ENCODE measurements at regions not wholly inside any gene's neighbourhood (a gene's known extent, or its start where the extent isn't known, plus 50 kb on each side); places are given as distances from the start of the nearest gene placed in this dataset.

- no peak for TF ChIP-seq MAX (IDR thresholded peaks at IDR 0.05; ENCODE audit: insufficient read depth, insufficient read length)
- no peak for TF ChIP-seq MYC (IDR thresholded peaks at IDR 0.05; ENCODE audit: low read depth, low read length)
- no peak for TF ChIP-seq GATA2 (IDR thresholded peaks at IDR 0.05; ENCODE audit: insufficient read depth, insufficient read length, low read depth, low read length)
- TF ChIP-seq POLR2A (IDR thresholded peaks at IDR 0.05; ENCODE audit: low read depth, low read length): no peak
- no peak for TF ChIP-seq POLR2AphosphoS5 (IDR thresholded peaks at IDR 0.05; ENCODE audit: insufficient read depth, low read depth, low read length)
- POLR2A ChIA-PET: no interaction called here
- no peak for FAIRE-seq
- no peak overlapping the region for H3K4me2 ChIP-seq (ENCODE audit: insufficient read depth, low read length)
- H2AFZ ChIP-seq (ENCODE audit: low read depth, low read length): no peak overlapping the region
- intact Hi-C loops (cut with micrococcal nuclease) (no loop called here), dilution Hi-C loops (cut with MboI; ENCODE audit: extremely low pct_ligation_motif_present, low sequenced_read_pairs) (no loop called here)
- DNase-seq (ENCODE audit: low read depth, low spot score): no peak
- no peaks in the 10 kb centered on the region for H4K20me1 ChIP-seq (replicated peaks; ENCODE audit: control insufficient read depth, extremely low read depth, insufficient read depth, low read length)
- no peaks in the 10 kb centered on the region for H3K79me2 ChIP-seq (ENCODE audit: control insufficient read depth, insufficient read depth, low read length)
- CTCF ChIA-PET: no interaction called here
- H3K4me3 ChIP-seq (replicated peaks in 1 of 3; ENCODE audit: insufficient read depth in 1 of 3, low read depth in 1 of 3, low read length in 3 of 3): no peak overlapping the region
- H3K27me3 ChIP-seq (ENCODE audit: control insufficient read depth in 2 of 2, insufficient read depth in 2 of 2, low read length in 2 of 2): peaks cover 0 to 4% of the 10 kb centered on the region in 2 experiments
- no peaks in the 10 kb centered on the region for H3K9me1 ChIP-seq (replicated peaks; ENCODE audit: control insufficient read depth, extremely low read depth, insufficient read depth, low read length)
- H3K4me1 ChIP-seq (ENCODE audit: control insufficient read depth, extremely low read depth, insufficient read depth, low read length): no peaks in the 10 kb centered on the region
- BruUV-seq (replicated peaks): no TSS peak
- no peaks in the 10 kb centered on the region for H3K9me3 ChIP-seq (replicated peaks; ENCODE audit: control insufficient read depth, insufficient read depth, low read length)
- no peak overlapping the region for H3K27ac ChIP-seq (ENCODE audit: insufficient read depth, low read depth, low read length)
- H3K36me3 ChIP-seq (ENCODE audit: control insufficient read depth in 2 of 2, extremely low read depth in 1 of 2, insufficient read depth in 2 of 2, low read length in 2 of 2): no peaks in the 10 kb centered on the region
- H3K9ac ChIP-seq (replicated peaks; ENCODE audit: extremely low read depth, insufficient read depth, low read length): no peak overlapping the region
Measured at GRCh38 chr4:177159600-177159999, 150.1 kb upstream of the NEIL3 start.

GRCh38 chr4:177161781-177162180, 147.9 kb upstream of the NEIL3 start:
- intact Hi-C loops (cut with micrococcal nuclease) (no loop called here), dilution Hi-C loops (cut with MboI; ENCODE audit: extremely low pct_ligation_motif_present, low sequenced_read_pairs) (no loop called here)
- TF ChIP-seq POLR2AphosphoS5 (IDR thresholded peaks at IDR 0.05; ENCODE audit: insufficient read depth, low read depth, low read length) (no peak), MYC (IDR thresholded peaks at IDR 0.05; ENCODE audit: low read depth, low read length) (no peak), EZH2 (IDR thresholded peaks at IDR 0.05; ENCODE audit: borderline replicate concordance, low read depth, low read length, severe bottlenecking) (no peak), MAX (IDR thresholded peaks at IDR 0.05; ENCODE audit: insufficient read depth, insufficient read length) (no peak), GATA2 (IDR thresholded peaks at IDR 0.05; ENCODE audit: insufficient read depth, insufficient read length, low read depth, low read length) (no peak), FOS (IDR thresholded peaks at IDR 0.05; ENCODE audit: borderline replicate concordance, insufficient read depth, low read length) (no peak), POLR2A (IDR thresholded peaks at IDR 0.05; ENCODE audit: low read depth, low read length) (no peak), JUN (IDR thresholded peaks at IDR 0.05; ENCODE audit: borderline replicate concordance, insufficient read depth, insufficient read length, low read depth) (no peak)
- TF ChIP-seq, protein P1, sequence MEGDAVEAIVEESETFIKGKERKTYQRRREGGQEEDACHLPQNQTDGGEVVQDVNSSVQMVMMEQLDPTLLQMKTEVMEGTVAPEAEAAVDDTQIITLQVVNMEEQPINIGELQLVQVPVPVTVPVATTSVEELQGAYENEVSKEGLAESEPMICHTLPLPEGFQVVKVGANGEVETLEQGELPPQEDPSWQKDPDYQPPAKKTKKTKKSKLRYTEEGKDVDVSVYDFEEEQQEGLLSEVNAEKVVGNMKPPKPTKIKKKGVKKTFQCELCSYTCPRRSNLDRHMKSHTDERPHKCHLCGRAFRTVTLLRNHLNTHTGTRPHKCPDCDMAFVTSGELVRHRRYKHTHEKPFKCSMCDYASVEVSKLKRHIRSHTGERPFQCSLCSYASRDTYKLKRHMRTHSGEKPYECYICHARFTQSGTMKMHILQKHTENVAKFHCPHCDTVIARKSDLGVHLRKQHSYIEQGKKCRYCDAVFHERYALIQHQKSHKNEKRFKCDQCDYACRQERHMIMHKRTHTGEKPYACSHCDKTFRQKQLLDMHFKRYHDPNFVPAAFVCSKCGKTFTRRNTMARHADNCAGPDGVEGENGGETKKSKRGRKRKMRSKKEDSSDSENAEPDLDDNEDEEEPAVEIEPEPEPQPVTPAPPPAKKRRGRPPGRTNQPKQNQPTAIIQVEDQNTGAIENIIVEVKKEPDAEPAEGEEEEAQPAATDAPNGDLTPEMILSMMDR (IDR thresholded peaks at IDR 0.05; ENCODE audit: extremely low read depth in 1 of 2, insufficient read depth in 1 of 2, low read depth in 1 of 2, low read length in 2 of 2): no peak
- DNase-seq (ENCODE audit: low read depth, low spot score) (no peak), FAIRE-seq (no peak)
- Histone ChIP-seq H3K9me3 (replicated peaks; ENCODE audit: control insufficient read depth, insufficient read depth, low read length) (no peaks in the 10 kb centered on the region), H3K9me1 (replicated peaks; ENCODE audit: control insufficient read depth, extremely low read depth, insufficient read depth, low read length) (no peaks in the 10 kb centered on the region), H3K27ac (ENCODE audit: insufficient read depth, low read depth, low read length) (no peak overlapping the region), H4K20me1 (replicated peaks; ENCODE audit: control insufficient read depth, extremely low read depth, insufficient read depth, low read length) (no peaks in the 10 kb centered on the region), H3K27me3 (ENCODE audit: control insufficient read depth in 2 of 2, insufficient read depth in 2 of 2, low read length in 2 of 2) (no peaks in the 10 kb centered on the region), H3K4me1 (ENCODE audit: control insufficient read depth, extremely low read depth, insufficient read depth, low read length) (no peaks in the 10 kb centered on the region), H2AFZ (ENCODE audit: low read depth, low read length) (no peak overlapping the region), H3K79me2 (ENCODE audit: control insufficient read depth, insufficient read depth, low read length) (no peaks in the 10 kb centered on the region), H3K4me2 (ENCODE audit: insufficient read depth, low read length) (no peak overlapping the region), H3K4me3 (replicated peaks in 1 of 3; ENCODE audit: insufficient read depth in 1 of 3, low read depth in 1 of 3, low read length in 3 of 3) (no peak overlapping the region), H3K36me3 (ENCODE audit: control insufficient read depth in 2 of 2, extremely low read depth in 1 of 2, insufficient read depth in 2 of 2, low read length in 2 of 2) (no peaks in the 10 kb centered on the region), H3K9ac (replicated peaks; ENCODE audit: extremely low read depth, insufficient read depth, low read length) (no peak overlapping the region)
- CTCF ChIA-PET: no interaction called here
- POLR2A ChIA-PET: no interaction called here
- no TSS peak for BruUV-seq (replicated peaks)
